NB4 (cell line): ENCODE measurements at regions not wholly inside any gene's neighbourhood (a gene's known extent, or its start where the extent isn't known, plus 50 kb on each side); places are given as distances from the start of the nearest gene placed in this dataset.

ENCODE experiments used
- CTCF ChIP-seq: IDR thresholded peaks from one replicate; pipeline ENCODE4 v1.5.1; 2012; ENCODE audit warnings: low read depth, low read length
- MYC ChIP-seq: IDR thresholded peaks from 2 replicates; pipeline ENCODE4 v1.6.1; 2011; ENCODE audit warnings: low read depth, low read length
- POLR2A ChIP-seq: IDR thresholded peaks from 2 replicates; pipeline ENCODE4 v1.6.1; 2011; ENCODE audit warnings: mild to moderate bottlenecking; ENCODE audit not compliant: insufficient read length; ENCODE audit errors: extremely low read depth
- TF ChIP-seq, protein P1 (sequence below): IDR thresholded peaks from 2 replicates; pipeline ENCODE4 v1.6.1; 2011; ENCODE audit warnings: low read depth, low read length

- TF ChIP-seq CTCF, result no peak
- TF ChIP-seq, protein P1, sequence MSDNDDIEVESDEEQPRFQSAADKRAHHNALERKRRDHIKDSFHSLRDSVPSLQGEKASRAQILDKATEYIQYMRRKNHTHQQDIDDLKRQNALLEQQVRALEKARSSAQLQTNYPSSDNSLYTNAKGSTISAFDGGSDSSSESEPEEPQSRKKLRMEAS, result no peak
- no peak for TF ChIP-seq POLR2A
- no peak for TF ChIP-seq MYC
These were observed 253.2 kb downstream of the SPRY1 start for GRCh38 chr4:123649645-123650391.
